ENCODE measurements at regions not wholly inside any gene's neighbourhood (a gene's known extent, or its start where the extent isn't known, plus 50 kb on each side); places are given as distances from the start of the nearest gene placed in this dataset.

- no peak for TF ChIP-seq CTCF (IDR thresholded peaks at IDR 0.05)
- no peak for TF ChIP-seq POLR2A (IDR thresholded peaks at IDR 0.05)
Measured at GRCh38 chr4:84434344-84434743, 64.7 kb downstream of the NKX6-1 start.
